ENCODE measurements at regions not wholly inside any gene's neighbourhood (a gene's known extent, or its start where the extent isn't known, plus 50 kb on each side); places are given as distances from the start of the nearest gene placed in this dataset.

GRCh38 chr2:82839036-82839435 lies 1620.0 kb downstream of the SUCLG1 start:
- TF ChIP-seq, protein P1, sequence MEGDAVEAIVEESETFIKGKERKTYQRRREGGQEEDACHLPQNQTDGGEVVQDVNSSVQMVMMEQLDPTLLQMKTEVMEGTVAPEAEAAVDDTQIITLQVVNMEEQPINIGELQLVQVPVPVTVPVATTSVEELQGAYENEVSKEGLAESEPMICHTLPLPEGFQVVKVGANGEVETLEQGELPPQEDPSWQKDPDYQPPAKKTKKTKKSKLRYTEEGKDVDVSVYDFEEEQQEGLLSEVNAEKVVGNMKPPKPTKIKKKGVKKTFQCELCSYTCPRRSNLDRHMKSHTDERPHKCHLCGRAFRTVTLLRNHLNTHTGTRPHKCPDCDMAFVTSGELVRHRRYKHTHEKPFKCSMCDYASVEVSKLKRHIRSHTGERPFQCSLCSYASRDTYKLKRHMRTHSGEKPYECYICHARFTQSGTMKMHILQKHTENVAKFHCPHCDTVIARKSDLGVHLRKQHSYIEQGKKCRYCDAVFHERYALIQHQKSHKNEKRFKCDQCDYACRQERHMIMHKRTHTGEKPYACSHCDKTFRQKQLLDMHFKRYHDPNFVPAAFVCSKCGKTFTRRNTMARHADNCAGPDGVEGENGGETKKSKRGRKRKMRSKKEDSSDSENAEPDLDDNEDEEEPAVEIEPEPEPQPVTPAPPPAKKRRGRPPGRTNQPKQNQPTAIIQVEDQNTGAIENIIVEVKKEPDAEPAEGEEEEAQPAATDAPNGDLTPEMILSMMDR (IDR thresholded peaks at IDR 0.05), result no peak

GRCh38 chr2:82837588-82838304 lies 1621.3 kb downstream of the SUCLG1 start:
- TF ChIP-seq, protein P1 (IDR thresholded peaks at IDR 0.05), result no peak

GRCh38 chr2:82834893-82835292 lies 1624.2 kb downstream of the SUCLG1 start:
- TF ChIP-seq, protein P1 (IDR thresholded peaks at IDR 0.05), result no peak

- TF ChIP-seq, protein P1 (IDR thresholded peaks at IDR 0.05), result no peak
Observed at GRCh38 chr2:82827426-82827825, 1631.7 kb downstream of the SUCLG1 start.

- TF ChIP-seq, protein P1 (IDR thresholded peaks at IDR 0.05), result no peak
Observed at GRCh38 chr2:82826437-82826836, 1632.6 kb downstream of the SUCLG1 start.

DNA sequence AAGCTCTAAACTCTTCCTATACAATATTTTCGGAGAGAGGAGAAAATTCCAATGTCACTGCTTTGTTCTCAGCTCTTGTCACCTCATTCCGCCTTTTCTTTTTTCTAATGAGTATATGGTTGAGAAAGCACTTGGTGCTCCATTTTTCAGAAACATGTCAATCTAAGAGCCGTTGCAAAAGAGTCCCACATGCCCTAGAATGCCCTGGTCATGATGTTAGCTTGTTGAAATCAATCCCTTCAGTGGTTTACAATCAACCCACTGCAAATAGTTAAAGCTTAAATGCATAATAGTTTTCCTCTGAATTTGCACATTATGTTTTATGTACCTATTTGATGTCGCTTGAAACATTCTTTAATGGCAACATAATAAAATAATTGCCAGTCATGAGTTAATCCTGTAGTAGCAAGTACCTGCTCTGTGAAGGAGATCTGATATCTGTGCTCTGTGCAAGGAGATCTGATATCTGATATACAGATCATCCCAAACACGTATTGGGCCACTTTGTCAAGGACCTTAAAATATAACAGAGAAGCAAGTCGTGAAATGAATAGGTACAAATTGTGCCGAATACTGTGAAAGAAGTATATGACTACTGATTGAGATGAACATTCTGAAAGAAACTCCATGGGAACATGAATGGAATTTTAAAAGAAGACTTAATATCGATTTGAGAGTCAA lies 1633.5 kb downstream of the SUCLG1 start:
- TF ChIP-seq, protein P1 (IDR thresholded peaks at IDR 0.05), result no peak

GRCh38 chr2:82823892-82824291 lies 1635.2 kb downstream of the SUCLG1 start:
- TF ChIP-seq, protein P1 (IDR thresholded peaks at IDR 0.05), result no peak
